GM23338 (cell line): ENCODE measurements at regions not wholly inside any gene's neighbourhood (a gene's known extent, or its start where the extent isn't known, plus 50 kb on each side); places are given as distances from the start of the nearest gene placed in this dataset.

Experiments used
- ATAC-seq: fragments of 200-7000 bp; cut with Tn5 transposase; 3 replicates; pipeline ENCODE4 v1.9.1; 2020
- DNase-seq: peaks from one replicate; pipeline ENCODE4 v3.0.0-alpha.2; 2015; ENCODE audit warnings: low spot score
- H2AFZ ChIP-seq: fragments of 200-600 bp; sonication (generic); 2 replicates; pipeline ENCODE4 v1.8.0; 2016; ENCODE audit warnings: antibody characterized with exemption, mild to moderate bottlenecking, moderate library complexity
- H3F3A ChIP-seq: fragments of 200-600 bp; sonication (generic); replicated peaks from 2 replicates; pipeline ENCODE4 v1.8.0; 2017; ENCODE audit warnings: antibody characterized with exemption, mixed run types, low read depth
- H3K27ac ChIP-seq: fragments of 200-600 bp; sonication (generic); 2 replicates; pipeline ENCODE4 v1.6.1; 2016; ENCODE audit warnings: low read depth
- H3K27me3 ChIP-seq: fragments of 200-600 bp; sonication (generic); 2 replicates; pipeline ENCODE4 v1.8.0; 2016; ENCODE audit warnings: mild to moderate bottlenecking, mixed run types, moderate library complexity; ENCODE audit not compliant: insufficient read depth
- H3K36me3 ChIP-seq: fragments of 200-600 bp; sonication (generic); 2 replicates; pipeline ENCODE4 v1.8.0; 2016; ENCODE audit warnings: mild to moderate bottlenecking; ENCODE audit not compliant: insufficient read depth
- H3K4me1 ChIP-seq: fragments of 200-600 bp; sonication (generic); 2 replicates; pipeline ENCODE4 v1.8.0; 2016; ENCODE audit warnings: mild to moderate bottlenecking, moderate library complexity; ENCODE audit not compliant: insufficient read depth
- H3K4me2 ChIP-seq: fragments of 200-600 bp; sonication (generic); 2 replicates; pipeline ENCODE4 v1.7.1; 2017; ENCODE audit warnings: mixed run types
- H3K4me3 ChIP-seq: fragments of 200-600 bp; sonication (generic); 2 replicates; pipeline ENCODE4 v1.6.1; 2016; ENCODE audit warnings: mixed run types
- H3K79me2 ChIP-seq: fragments of 200-600 bp; sonication (generic); replicated peaks from 2 replicates; pipeline ENCODE4 v1.8.0; 2017; ENCODE audit warnings: mild to moderate bottlenecking; ENCODE audit not compliant: insufficient read depth
- H3K9me2 ChIP-seq: fragments of 200-600 bp; sonication (generic); 2 replicates; pipeline ENCODE4 v1.8.0; 2017; ENCODE audit not compliant: insufficient read depth
- H4K20me1 ChIP-seq: fragments of 200-600 bp; sonication (generic); replicated peaks from 2 replicates; pipeline ENCODE4 v1.8.0; 2017; ENCODE audit warnings: mild to moderate bottlenecking; ENCODE audit not compliant: insufficient read depth
- H3K27ac Mint-ChIP-seq: 2 replicates; pipeline ENCODE4 v1.8.0; 2020; ENCODE audit warnings: inconsistent platforms, mild to moderate bottlenecking, moderate library complexity, mixed read lengths
- H3K27me3 Mint-ChIP-seq: 3 replicates; pipeline ENCODE4 v1.8.0; 2022; ENCODE audit warnings: low read depth, mild to moderate bottlenecking, moderate library complexity, mixed read lengths, inconsistent platforms; ENCODE audit not compliant: insufficient read depth, poor library complexity
- H3K36me3 Mint-ChIP-seq: 3 replicates; pipeline ENCODE4 v1.8.0; 2021; ENCODE audit warnings: low read depth, mild to moderate bottlenecking, inconsistent platforms, moderate library complexity, mixed read lengths
- H3K4me1 Mint-ChIP-seq: 3 replicates; pipeline ENCODE4 v1.8.0; 2020; ENCODE audit warnings: mild to moderate bottlenecking, inconsistent platforms, mixed read lengths
- H3K4me3 Mint-ChIP-seq: 3 replicates; pipeline ENCODE4 v1.8.0; 2021; ENCODE audit warnings: moderate library complexity, mild to moderate bottlenecking, inconsistent platforms, mixed read lengths
- H3K9me3 Mint-ChIP-seq: 3 replicates; pipeline ENCODE4 v1.8.0; 2020; ENCODE audit warnings: moderate library complexity, mild to moderate bottlenecking, inconsistent platforms, mixed read lengths
- CREB1 ChIP-seq: fragments of 250-450 bp; sonication (Bioruptor Pico); IDR thresholded peaks from 2 replicates; pipeline ENCODE4 v1.5.0; 2020; ENCODE audit warnings: low read depth, mild to moderate bottlenecking, moderate library complexity
- NANOG ChIP-seq: IDR thresholded peaks from 2 replicates; pipeline ENCODE4 v1.6.1; 2016; ENCODE audit warnings: antibody characterized with exemption, borderline replicate concordance
- ZNF114 ChIP-seq: fragments of 250-450 bp; sonication (Bioruptor Pico); IDR thresholded peaks from 2 replicates; pipeline ENCODE4 v1.5.0; 2020; ENCODE audit warnings: mild to moderate bottlenecking, moderate library complexity
- TF ChIP-seq, protein P1 (sequence below): IDR thresholded peaks from one replicate; pipeline ENCODE4 v1.6.1; 2018; ENCODE audit warnings: antibody characterized with exemption; ENCODE audit not compliant: unreplicated experiment
- TF ChIP-seq, protein P2 (sequence below): fragments of 250-450 bp; sonication (Bioruptor Pico); IDR thresholded peaks from 2 replicates; pipeline ENCODE4 v1.5.0; 2020; ENCODE audit warnings: mild to moderate bottlenecking, moderate library complexity

DNA sequence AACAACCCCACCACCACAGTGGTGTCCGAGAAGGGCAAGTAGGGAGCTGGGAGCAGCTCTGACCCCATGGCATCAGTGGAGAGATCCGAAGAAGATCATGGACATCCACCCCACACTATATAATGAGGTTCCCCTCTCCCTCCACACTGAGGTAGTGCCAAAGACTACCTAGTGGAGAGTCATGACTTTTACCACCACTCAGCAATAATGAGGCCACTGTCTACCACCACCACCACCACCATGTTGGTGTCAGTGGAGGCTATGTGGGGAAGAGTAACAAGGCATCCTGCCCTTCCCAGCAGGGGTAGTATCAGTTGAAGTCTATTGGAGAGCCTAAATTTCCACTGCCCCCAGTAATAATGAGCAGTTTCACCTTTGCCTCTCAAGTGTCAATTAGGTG lies 321.7 kb upstream of the ZC3H15 start:
- DNase-seq, result no peak

DNA sequence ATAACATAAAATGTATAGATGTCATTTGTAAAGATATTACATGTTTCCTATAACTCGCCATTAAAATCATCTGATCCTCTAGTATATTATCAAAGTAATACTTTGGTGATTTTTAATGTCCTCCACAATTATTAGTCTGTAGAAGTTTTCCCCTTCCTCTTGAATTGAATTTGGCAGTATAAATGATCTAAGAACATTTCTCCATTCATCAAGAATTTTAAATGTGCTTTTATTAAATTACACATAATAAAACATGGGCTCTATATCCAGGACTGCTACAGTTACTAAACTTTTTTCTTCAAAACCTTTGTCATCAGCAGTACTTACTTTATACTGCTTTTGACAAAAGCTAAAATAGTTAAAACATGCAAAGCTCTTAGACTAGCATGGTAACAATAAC lies 315.4 kb upstream of the ZC3H15 start:
- no peak overlapping the region for H3K4me3 ChIP-seq
- TF ChIP-seq ZNF114 (CRISPR knock-in tag) (no peak), CREB1 (CRISPR knock-in tag) (no peak), NANOG (no peak)
- TF ChIP-seq, protein P1, sequence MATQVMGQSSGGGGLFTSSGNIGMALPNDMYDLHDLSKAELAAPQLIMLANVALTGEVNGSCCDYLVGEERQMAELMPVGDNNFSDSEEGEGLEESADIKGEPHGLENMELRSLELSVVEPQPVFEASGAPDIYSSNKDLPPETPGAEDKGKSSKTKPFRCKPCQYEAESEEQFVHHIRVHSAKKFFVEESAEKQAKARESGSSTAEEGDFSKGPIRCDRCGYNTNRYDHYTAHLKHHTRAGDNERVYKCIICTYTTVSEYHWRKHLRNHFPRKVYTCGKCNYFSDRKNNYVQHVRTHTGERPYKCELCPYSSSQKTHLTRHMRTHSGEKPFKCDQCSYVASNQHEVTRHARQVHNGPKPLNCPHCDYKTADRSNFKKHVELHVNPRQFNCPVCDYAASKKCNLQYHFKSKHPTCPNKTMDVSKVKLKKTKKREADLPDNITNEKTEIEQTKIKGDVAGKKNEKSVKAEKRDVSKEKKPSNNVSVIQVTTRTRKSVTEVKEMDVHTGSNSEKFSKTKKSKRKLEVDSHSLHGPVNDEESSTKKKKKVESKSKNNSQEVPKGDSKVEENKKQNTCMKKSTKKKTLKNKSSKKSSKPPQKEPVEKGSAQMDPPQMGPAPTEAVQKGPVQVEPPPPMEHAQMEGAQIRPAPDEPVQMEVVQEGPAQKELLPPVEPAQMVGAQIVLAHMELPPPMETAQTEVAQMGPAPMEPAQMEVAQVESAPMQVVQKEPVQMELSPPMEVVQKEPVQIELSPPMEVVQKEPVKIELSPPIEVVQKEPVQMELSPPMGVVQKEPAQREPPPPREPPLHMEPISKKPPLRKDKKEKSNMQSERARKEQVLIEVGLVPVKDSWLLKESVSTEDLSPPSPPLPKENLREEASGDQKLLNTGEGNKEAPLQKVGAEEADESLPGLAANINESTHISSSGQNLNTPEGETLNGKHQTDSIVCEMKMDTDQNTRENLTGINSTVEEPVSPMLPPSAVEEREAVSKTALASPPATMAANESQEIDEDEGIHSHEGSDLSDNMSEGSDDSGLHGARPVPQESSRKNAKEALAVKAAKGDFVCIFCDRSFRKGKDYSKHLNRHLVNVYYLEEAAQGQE, result no peak
- no peaks in the 10 kb centered on the region for H3K27me3 ChIP-seq
- no peaks in the 10 kb centered on the region for H3F3A ChIP-seq
- Mint-ChIP-seq H3K36me3 (peaks cover 2% of the 10 kb centered on the region; the same call in 1 of the 3 replicates), H3K27ac (no peak overlapping the region), H3K4me3 (no peak overlapping the region), H3K9me3 (peaks cover 6% of the 10 kb centered on the region; the same call in 2 of the 3 replicates), H3K4me1 (no peaks in the 10 kb centered on the region), H3K27me3 (no peaks in the 10 kb centered on the region)
- DNase-seq, result no peak
- no peaks in the 10 kb centered on the region for H4K20me1 ChIP-seq
- H3K9me2 ChIP-seq, result no peaks in the 10 kb centered on the region
- H3K79me2 ChIP-seq, result no peaks in the 10 kb centered on the region
- H2AFZ ChIP-seq, result no peak overlapping the region
- H3K4me1 ChIP-seq, result no peaks in the 10 kb centered on the region
- H3K27ac ChIP-seq, result no peak overlapping the region
- no peak overlapping the region for H3K4me2 ChIP-seq
- ATAC-seq, result no peak
- H3K36me3 ChIP-seq, result no peaks in the 10 kb centered on the region

More for the DNA sequence above, 321.7 kb upstream of the ZC3H15 start:
- H3K9me2 ChIP-seq, result peaks cover 7% of the 10 kb centered on the region
- H3K4me2 ChIP-seq, result no peak overlapping the region
- TF ChIP-seq, protein P2, sequence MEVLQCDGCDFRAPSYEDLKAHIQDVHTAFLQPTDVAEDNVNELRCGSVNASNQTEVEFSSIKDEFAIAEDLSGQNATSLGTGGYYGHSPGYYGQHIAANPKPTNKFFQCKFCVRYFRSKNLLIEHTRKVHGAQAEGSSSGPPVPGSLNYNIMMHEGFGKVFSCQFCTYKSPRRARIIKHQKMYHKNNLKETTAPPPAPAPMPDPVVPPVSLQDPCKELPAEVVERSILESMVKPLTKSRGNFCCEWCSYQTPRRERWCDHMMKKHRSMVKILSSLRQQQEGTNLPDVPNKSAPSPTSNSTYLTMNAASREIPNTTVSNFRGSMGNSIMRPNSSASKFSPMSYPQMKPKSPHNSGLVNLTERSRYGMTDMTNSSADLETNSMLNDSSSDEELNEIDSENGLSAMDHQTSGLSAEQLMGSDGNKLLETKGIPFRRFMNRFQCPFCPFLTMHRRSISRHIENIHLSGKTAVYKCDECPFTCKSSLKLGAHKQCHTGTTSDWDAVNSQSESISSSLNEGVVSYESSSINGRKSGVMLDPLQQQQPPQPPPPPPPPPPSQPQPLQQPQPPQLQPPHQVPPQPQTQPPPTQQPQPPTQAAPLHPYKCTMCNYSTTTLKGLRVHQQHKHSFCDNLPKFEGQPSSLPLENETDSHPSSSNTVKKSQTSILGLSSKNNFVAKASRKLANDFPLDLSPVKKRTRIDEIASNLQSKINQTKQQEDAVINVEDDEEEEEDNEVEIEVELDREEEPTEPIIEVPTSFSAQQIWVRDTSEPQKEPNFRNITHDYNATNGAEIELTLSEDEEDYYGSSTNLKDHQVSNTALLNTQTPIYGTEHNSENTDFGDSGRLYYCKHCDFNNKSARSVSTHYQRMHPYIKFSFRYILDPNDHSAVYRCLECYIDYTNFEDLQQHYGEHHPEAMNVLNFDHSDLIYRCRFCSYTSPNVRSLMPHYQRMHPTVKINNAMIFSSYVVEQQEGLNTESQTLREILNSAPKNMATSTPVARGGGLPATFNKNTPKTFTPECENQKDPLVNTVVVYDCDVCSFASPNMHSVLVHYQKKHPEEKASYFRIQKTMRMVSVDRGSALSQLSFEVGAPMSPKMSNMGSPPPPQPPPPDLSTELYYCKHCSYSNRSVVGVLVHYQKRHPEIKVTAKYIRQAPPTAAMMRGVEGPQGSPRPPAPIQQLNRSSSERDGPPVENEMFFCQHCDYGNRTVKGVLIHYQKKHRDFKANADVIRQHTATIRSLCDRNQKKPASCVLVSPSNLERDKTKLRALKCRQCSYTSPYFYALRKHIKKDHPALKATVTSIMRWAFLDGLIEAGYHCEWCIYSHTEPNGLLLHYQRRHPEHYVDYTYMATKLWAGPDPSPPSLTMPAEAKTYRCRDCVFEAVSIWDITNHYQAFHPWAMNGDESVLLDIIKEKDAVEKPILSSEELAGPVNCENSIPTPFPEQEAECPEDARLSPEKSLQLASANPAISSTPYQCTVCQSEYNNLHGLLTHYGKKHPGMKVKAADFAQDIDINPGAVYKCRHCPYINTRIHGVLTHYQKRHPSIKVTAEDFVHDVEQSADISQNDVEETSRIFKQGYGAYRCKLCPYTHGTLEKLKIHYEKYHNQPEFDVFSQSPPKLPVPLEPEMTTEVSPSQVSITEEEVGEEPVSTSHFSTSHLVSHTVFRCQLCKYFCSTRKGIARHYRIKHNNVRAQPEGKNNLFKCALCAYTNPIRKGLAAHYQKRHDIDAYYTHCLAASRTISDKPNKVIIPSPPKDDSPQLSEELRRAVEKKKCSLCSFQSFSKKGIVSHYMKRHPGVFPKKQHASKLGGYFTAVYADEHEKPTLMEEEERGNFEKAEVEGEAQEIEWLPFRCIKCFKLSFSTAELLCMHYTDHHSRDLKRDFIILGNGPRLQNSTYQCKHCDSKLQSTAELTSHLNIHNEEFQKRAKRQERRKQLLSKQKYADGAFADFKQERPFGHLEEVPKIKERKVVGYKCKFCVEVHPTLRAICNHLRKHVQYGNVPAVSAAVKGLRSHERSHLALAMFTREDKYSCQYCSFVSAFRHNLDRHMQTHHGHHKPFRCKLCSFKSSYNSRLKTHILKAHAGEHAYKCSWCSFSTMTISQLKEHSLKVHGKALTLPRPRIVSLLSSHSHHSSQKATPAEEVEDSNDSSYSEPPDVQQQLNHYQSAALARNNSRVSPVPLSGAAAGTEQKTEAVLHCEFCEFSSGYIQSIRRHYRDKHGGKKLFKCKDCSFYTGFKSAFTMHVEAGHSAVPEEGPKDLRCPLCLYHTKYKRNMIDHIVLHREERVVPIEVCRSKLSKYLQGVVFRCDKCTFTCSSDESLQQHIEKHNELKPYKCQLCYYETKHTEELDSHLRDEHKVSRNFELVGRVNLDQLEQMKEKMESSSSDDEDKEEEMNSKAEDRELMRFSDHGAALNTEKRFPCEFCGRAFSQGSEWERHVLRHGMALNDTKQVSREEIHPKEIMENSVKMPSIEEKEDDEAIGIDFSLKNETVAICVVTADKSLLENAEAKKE, result no peak
- Mint-ChIP-seq H3K36me3 (peaks cover 19% of the 10 kb centered on the region), H3K4me3 (no peak overlapping the region), H3K4me1 (peaks cover 11% of the 10 kb centered on the region), H3K9me3 (peaks cover 24% of the 10 kb centered on the region), H3K27ac (no peak overlapping the region), H3K27me3 (peaks cover 7% of the 10 kb centered on the region)
- H2AFZ ChIP-seq, result no peak overlapping the region
- 0 out of 2 replicates have a peak, but pooled peaks cover 4% of the 10 kb centered on the region for H3K4me1 ChIP-seq
- no peak overlapping the region for H3K4me3 ChIP-seq
- no peaks in the 10 kb centered on the region for H3K27me3 ChIP-seq
- H3K79me2 ChIP-seq, result no peaks in the 10 kb centered on the region
- no peak overlapping the region for H3K27ac ChIP-seq
- ATAC-seq, result no peak
- H3F3A ChIP-seq, result no peaks in the 10 kb centered on the region
- no peaks in the 10 kb centered on the region for H4K20me1 ChIP-seq
- H3K36me3 ChIP-seq, result no peaks in the 10 kb centered on the region
